GM12891 (cell line): ENCODE measurements at regions not wholly inside any gene's neighbourhood (a gene's known extent, or its start where the extent isn't known, plus 50 kb on each side); places are given as distances from the start of the nearest gene placed in this dataset.
A peak's percentile ranks its signal among the peaks of the same experiment; 100 is the strongest.

Source experiments
- DNase-seq: peaks from one replicate; pipeline ENCODE4 v3.0.0; 2011; ENCODE audit warnings: low spot score; ENCODE audit not compliant: insufficient read length
- FAIRE-seq: peaks from 2 replicates; lab custom pipeline; 2011; peaks lifted over from hg19 to GRCh38; lab: Jason Lieb, UNC
- PAX5 ChIP-seq: IDR thresholded peaks from 2 replicates; pipeline ENCODE4 v1.6.1; 2011; ENCODE audit warnings: low read length, moderate library complexity, mild to moderate bottlenecking; ENCODE audit not compliant: insufficient read depth, severe bottlenecking
- POLR2A ChIP-seq: IDR thresholded peaks from 2 replicates; pipeline ENCODE4 v1.6.1; 2011; ENCODE audit warnings: low read depth, low read length, control low read depth
- POLR2AphosphoS5 ChIP-seq: IDR thresholded peaks from 2 replicates; pipeline ENCODE4 v1.6.1; 2011; ENCODE audit warnings: low read depth, low read length, control low read depth
- POU2F2 ChIP-seq: IDR thresholded peaks from 2 replicates; pipeline ENCODE4 v1.6.1; 2011; ENCODE audit warnings: low read depth, mild to moderate bottlenecking, control low read depth, low read length, moderate library complexity
- SPI1 ChIP-seq: IDR thresholded peaks from 2 replicates; pipeline ENCODE4 v1.6.1; 2011; ENCODE audit warnings: low read depth, low read length, control low read depth
- TAF1 ChIP-seq: IDR thresholded peaks from 2 replicates; pipeline ENCODE4 v1.6.1; 2011; ENCODE audit warnings: low read depth, low read length, control low read depth

GRCh38 chr1:79633456-79633855 lies 626.9 kb upstream of the ADGRL4 start:
- no peak for DNase-seq
- TF ChIP-seq TAF1 = no peak
- TF ChIP-seq PAX5 = no peak
- peak; percentile 60 for TF ChIP-seq SPI1
- TF ChIP-seq POLR2AphosphoS5 = no peak
- no peak for TF ChIP-seq POU2F2
- TF ChIP-seq POLR2A = no peak
- no peak for FAIRE-seq

GRCh38 chr1:79629414-79629813 lies 622.9 kb upstream of the ADGRL4 start:
- TF ChIP-seq SPI1 (peak; percentile 76), PAX5 (no peak), TAF1 (no peak)
- DNase-seq (no peak), FAIRE-seq (no peak)

GRCh38 chr1:79617777-79618176 lies 611.2 kb upstream of the ADGRL4 start:
- TF ChIP-seq POU2F2 (no peak), SPI1 (no peak), POLR2AphosphoS5 (no peak), POLR2A (no peak), TAF1 (no peak), PAX5 (no peak)
- DNase-seq (no peak), FAIRE-seq (no peak)

- DNase-seq = no peak
- no peak for TF ChIP-seq POLR2A
- TF ChIP-seq PAX5 = no peak
- no peak for TF ChIP-seq SPI1
- no peak for TF ChIP-seq POLR2AphosphoS5
- no peak for TF ChIP-seq POU2F2
- TF ChIP-seq TAF1 = no peak
- FAIRE-seq = no peak
Measured at GRCh38 chr1:79614762-79615161, 608.2 kb upstream of the ADGRL4 start.

GRCh38 chr1:79614106-79614505 lies 607.6 kb upstream of the ADGRL4 start:
- TF ChIP-seq POLR2A = no peak
- TF ChIP-seq POU2F2 = no peak
- no peak for TF ChIP-seq PAX5
- TF ChIP-seq TAF1 = no peak
- TF ChIP-seq SPI1 = no peak
- FAIRE-seq (no peak), DNase-seq (no peak)

- no peak for FAIRE-seq
- no peak for TF ChIP-seq POLR2A
- TF ChIP-seq PAX5 = no peak
- no peak for TF ChIP-seq POU2F2
- no peak for TF ChIP-seq SPI1
- no peak for TF ChIP-seq POLR2AphosphoS5
- no peak for TF ChIP-seq TAF1
- no peak for DNase-seq
Measured at GRCh38 chr1:79613046-79613445, 606.5 kb upstream of the ADGRL4 start.

- FAIRE-seq = peak; percentile 13
- TF ChIP-seq PAX5 (no peak), POLR2AphosphoS5 (no peak), TAF1 (no peak), POU2F2 (no peak), SPI1 (no peak), POLR2A (no peak)
- no peak for DNase-seq
Measured at GRCh38 chr1:79604490-79605198, 598.1 kb upstream of the ADGRL4 start.

- no peak for TF ChIP-seq POLR2A
- TF ChIP-seq PAX5 = no peak
- no peak for TF ChIP-seq SPI1
- no peak for TF ChIP-seq TAF1
- no peak for TF ChIP-seq POLR2AphosphoS5
- TF ChIP-seq POU2F2 = no peak
- DNase-seq (no peak), FAIRE-seq (no peak)
Measured at GRCh38 chr1:79603843-79604242, 597.3 kb upstream of the ADGRL4 start.

GRCh38 chr1:79599257-79599656 lies 592.7 kb upstream of the ADGRL4 start:
- no peak for DNase-seq
- FAIRE-seq = no peak
- TF ChIP-seq PAX5 (no peak), POLR2AphosphoS5 (no peak), POU2F2 (no peak), TAF1 (no peak), SPI1 (no peak), POLR2A (no peak)

GRCh38 chr1:79595931-79596330 lies 589.4 kb upstream of the ADGRL4 start:
- FAIRE-seq (no peak), DNase-seq (no peak)
- TF ChIP-seq POLR2A = no peak
- no peak for TF ChIP-seq PAX5
- no peak for TF ChIP-seq POLR2AphosphoS5
- TF ChIP-seq SPI1 = no peak
- TF ChIP-seq TAF1 = no peak
